Esophagus squamous epithelium (tissue), 5 donors: ENCODE measurements at regions not wholly inside any gene's neighbourhood (a gene's known extent, or its start where the extent isn't known, plus 50 kb on each side); places are given as distances from the start of the nearest gene placed in this dataset.

Experiments used
- DNase-seq: peaks from one replicate; lab custom pipeline; 2025; lab: John Stamatoyannopoulos, UW
- H3K27ac ChIP-seq, 4 donors: fragments of 200-600 bp; sonication (generic); one replicate each; pipeline ENCODE4 v1.5.1; 2016 to 2019; ENCODE audit warnings: mild to moderate bottlenecking in 1 of 4
- H3K27me3 ChIP-seq, 4 donors: fragments of 200-600 bp; sonication (generic); 1 replicate in 3 of 4; 2 replicates in 1 of 4; pipeline versions ENCODE4 v1.5.1 to v1.6.0; 2017 to 2021; ENCODE audit warnings: antibody characterized with exemption in 1 of 4
- H3K36me3 ChIP-seq, 3 donors: fragments of 200-600 bp; sonication (generic); one replicate each; pipeline ENCODE4 v1.5.1; 2016 to 2019
- H3K4me1 ChIP-seq, 3 donors: fragments of 200-600 bp; sonication (generic); one replicate each; pipeline ENCODE4 v1.5.1; 2017 to 2019
- H3K4me3 ChIP-seq, 4 donors: fragments of 200-600 bp; sonication (generic); 1 replicate in 3 of 4; 2 replicates in 1 of 4; pipeline ENCODE4 v1.5.1; 2016 to 2019; ENCODE audit warnings: mild to moderate bottlenecking in 2 of 4, moderate library complexity in 1 of 4
- H3K9me3 ChIP-seq, 3 donors: fragments of 200-600 bp; sonication (generic); one replicate each; pipeline ENCODE4 v1.5.1; 2016 to 2019
- CTCF ChIP-seq, 6 experiments: fragments of 450-650 bp in 4 of 6; fragments of 200-600 bp in 2 of 6; sonication (generic) in 2 of 6; IDR thresholded peaks; one replicate each; pipeline ENCODE4 v1.5.1; 2016 to 2019; ENCODE audit warnings: antibody characterized with exemption in 6 of 6, mild to moderate bottlenecking in 4 of 6, moderate library complexity in 4 of 6
- POLR2A ChIP-seq, 4 donors: fragments of 450-650 bp; IDR thresholded peaks; one replicate each; pipeline ENCODE4 v1.6.1; 2017; ENCODE audit warnings: antibody characterized with exemption in 4 of 4, mild to moderate bottlenecking in 4 of 4, moderate library complexity in 3 of 4
- WGBS, 2 donors: methylation state at CpG; one replicate each; pipeline ENCODE4 v1.1.5; 2018; 5-methylcytosine and 5-hydroxymethylcytosine counted together
- intact Hi-C: fragments of 100-400 bp; cut with DNase I; formaldehyde crosslinking; loops from one replicate; pipeline ENCODE4 v1.15.0; 2022
- donor health status: DM: yes; HTN: yes; CAD: no.

GRCh38 chr1:105886309-105886708 lies 1170.2 kb upstream of the PRMT6 start:
- Histone ChIP-seq H3K4me1 (no peaks in the 10 kb centered on the region), H3K4me3 (no peak overlapping the region), H3K27me3 (no peaks in the 10 kb centered on the region), H3K9me3 (no peaks in the 10 kb centered on the region), H3K27ac (no peak overlapping the region), H3K36me3 (no peaks in the 10 kb centered on the region)
- intact Hi-C loops = no loop called here
- DNase-seq = no peak
- no peak for TF ChIP-seq CTCF (IDR thresholded peaks at IDR 0.05)
- no peak for TF ChIP-seq POLR2A (IDR thresholded peaks at IDR 0.05)

GRCh38 chr1:105891308-105891707 lies 1165.2 kb upstream of the PRMT6 start:
- Histone ChIP-seq H3K36me3 (no peaks in the 10 kb centered on the region), H3K27ac (no peak overlapping the region), H3K4me3 (no peak overlapping the region), H3K27me3 (no peaks in the 10 kb centered on the region), H3K4me1 (no peaks in the 10 kb centered on the region), H3K9me3 (no peaks in the 10 kb centered on the region)
- no peak for TF ChIP-seq CTCF (IDR thresholded peaks at IDR 0.05)
- no peak for DNase-seq
- intact Hi-C loops = no loop called here
- 77 to 80% methylated on average over 13 of the region's 13 CpGs for WGBS, 2 donors

- intact Hi-C loops = no loop called here
- no peaks in the 10 kb centered on the region for H3K9me3 ChIP-seq
- H3K4me1 ChIP-seq = no peaks in the 10 kb centered on the region
- no peak overlapping the region for H3K27ac ChIP-seq
- TF ChIP-seq POLR2A (IDR thresholded peaks at IDR 0.05) = no peak
- TF ChIP-seq CTCF (IDR thresholded peaks at IDR 0.05) = no peak
- DNase-seq = no peak
- no peaks in the 10 kb centered on the region for H3K36me3 ChIP-seq
- H3K27me3 ChIP-seq = no peaks in the 10 kb centered on the region
- H3K4me3 ChIP-seq = no peak overlapping the region
- 33 to 40% methylated on average over 1 of the region's 1 CpG for WGBS, 2 donors
These were observed 1162.5 kb upstream of the PRMT6 start for GRCh38 chr1:105894006-105894405.

GRCh38 chr1:105909811-105910210 lies 1146.7 kb upstream of the PRMT6 start:
- intact Hi-C loops = no loop called here
- no peak for DNase-seq
- no peak for TF ChIP-seq CTCF (IDR thresholded peaks at IDR 0.05)
- TF ChIP-seq POLR2A (IDR thresholded peaks at IDR 0.05) = no peak
- Histone ChIP-seq H3K4me1 (no peaks in the 10 kb centered on the region), H3K27me3 (no peaks in the 10 kb centered on the region), H3K9me3 (peaks cover 0 to 13% (median 0%) of the 10 kb centered on the region in 3 donors), H3K36me3 (no peaks in the 10 kb centered on the region), H3K27ac (no peak overlapping the region), H3K4me3 (no peak overlapping the region)
- WGBS, 2 donors = 35 to 37% methylated on average over 2 of the region's 2 CpGs

- no peaks in the 10 kb centered on the region for H3K36me3 ChIP-seq
- WGBS, 2 donors = 89 to 93% methylated on average over 4 to 5 of the region's 5 CpGs
- peaks cover 0 to 11% (median 0%) of the 10 kb centered on the region in 3 donors for H3K9me3 ChIP-seq
- DNase-seq = no peak
- intact Hi-C loops = no loop called here
- no peak overlapping the region for H3K27ac ChIP-seq
- H3K4me3 ChIP-seq = no peak overlapping the region
- H3K27me3 ChIP-seq = no peaks in the 10 kb centered on the region
- no peak for TF ChIP-seq CTCF (IDR thresholded peaks at IDR 0.05)
- TF ChIP-seq POLR2A (IDR thresholded peaks at IDR 0.05) = no peak
- H3K4me1 ChIP-seq = no peaks in the 10 kb centered on the region
These were observed 1142.1 kb upstream of the PRMT6 start for GRCh38 chr1:105914403-105914802.
